ENCODE measurements at regions not wholly inside any gene's neighbourhood (a gene's known extent, or its start where the extent isn't known, plus 50 kb on each side); places are given as distances from the start of the nearest gene placed in this dataset.

DNA sequence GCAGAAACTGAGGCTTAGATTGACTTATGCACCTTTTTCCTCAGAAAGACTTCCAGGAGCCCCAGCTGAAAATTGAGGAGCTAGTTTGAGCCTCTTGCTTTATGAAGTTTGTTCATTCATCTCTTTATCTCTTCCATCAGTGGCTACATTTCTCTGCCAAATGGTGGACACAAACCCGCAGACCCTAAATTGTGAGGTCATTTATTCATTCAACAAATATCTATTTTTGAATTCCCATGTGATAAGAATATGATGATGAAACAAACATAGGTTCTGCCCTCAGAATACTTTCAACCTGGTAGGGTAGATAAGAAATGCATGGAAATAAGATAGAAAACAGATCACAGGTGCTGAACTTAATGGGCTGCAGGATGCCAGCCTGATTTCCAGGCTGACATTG is 309.4 kb downstream of the TNS1 start:
- DNase-seq (ENCODE audit: low read depth, low spot score), result no peak
- no peaks in the 10 kb centered on the region for H3K27me3 ChIP-seq (ENCODE audit: control insufficient read depth, insufficient read depth, low read length)
- intact Hi-C loops (cut with micrococcal nuclease; ENCODE audit: unreplicated experiment), result no loop called here
- CTCF ChIA-PET, result no interaction called here
- no peaks in the 10 kb centered on the region for H3K36me3 ChIP-seq (ENCODE audit: control insufficient read depth, insufficient read depth, low read length)
- in situ Hi-C loops (cut with HindIII; ENCODE audit: low pct_unique_long_range_greater_than_20kb, low sequenced_read_pairs), result no loop called here
- H3K4me1 ChIP-seq (ENCODE audit: control insufficient read depth, insufficient read depth, low read length), result no peaks in the 10 kb centered on the region
- TF ChIP-seq POLR2AphosphoS5 (IDR thresholded peaks at IDR 0.05; ENCODE audit: low read depth, low read length), result no peak
- TF ChIP-seq, protein P1, sequence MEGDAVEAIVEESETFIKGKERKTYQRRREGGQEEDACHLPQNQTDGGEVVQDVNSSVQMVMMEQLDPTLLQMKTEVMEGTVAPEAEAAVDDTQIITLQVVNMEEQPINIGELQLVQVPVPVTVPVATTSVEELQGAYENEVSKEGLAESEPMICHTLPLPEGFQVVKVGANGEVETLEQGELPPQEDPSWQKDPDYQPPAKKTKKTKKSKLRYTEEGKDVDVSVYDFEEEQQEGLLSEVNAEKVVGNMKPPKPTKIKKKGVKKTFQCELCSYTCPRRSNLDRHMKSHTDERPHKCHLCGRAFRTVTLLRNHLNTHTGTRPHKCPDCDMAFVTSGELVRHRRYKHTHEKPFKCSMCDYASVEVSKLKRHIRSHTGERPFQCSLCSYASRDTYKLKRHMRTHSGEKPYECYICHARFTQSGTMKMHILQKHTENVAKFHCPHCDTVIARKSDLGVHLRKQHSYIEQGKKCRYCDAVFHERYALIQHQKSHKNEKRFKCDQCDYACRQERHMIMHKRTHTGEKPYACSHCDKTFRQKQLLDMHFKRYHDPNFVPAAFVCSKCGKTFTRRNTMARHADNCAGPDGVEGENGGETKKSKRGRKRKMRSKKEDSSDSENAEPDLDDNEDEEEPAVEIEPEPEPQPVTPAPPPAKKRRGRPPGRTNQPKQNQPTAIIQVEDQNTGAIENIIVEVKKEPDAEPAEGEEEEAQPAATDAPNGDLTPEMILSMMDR (IDR thresholded peaks at IDR 0.05), result no peak
- TF ChIP-seq, protein P2, sequence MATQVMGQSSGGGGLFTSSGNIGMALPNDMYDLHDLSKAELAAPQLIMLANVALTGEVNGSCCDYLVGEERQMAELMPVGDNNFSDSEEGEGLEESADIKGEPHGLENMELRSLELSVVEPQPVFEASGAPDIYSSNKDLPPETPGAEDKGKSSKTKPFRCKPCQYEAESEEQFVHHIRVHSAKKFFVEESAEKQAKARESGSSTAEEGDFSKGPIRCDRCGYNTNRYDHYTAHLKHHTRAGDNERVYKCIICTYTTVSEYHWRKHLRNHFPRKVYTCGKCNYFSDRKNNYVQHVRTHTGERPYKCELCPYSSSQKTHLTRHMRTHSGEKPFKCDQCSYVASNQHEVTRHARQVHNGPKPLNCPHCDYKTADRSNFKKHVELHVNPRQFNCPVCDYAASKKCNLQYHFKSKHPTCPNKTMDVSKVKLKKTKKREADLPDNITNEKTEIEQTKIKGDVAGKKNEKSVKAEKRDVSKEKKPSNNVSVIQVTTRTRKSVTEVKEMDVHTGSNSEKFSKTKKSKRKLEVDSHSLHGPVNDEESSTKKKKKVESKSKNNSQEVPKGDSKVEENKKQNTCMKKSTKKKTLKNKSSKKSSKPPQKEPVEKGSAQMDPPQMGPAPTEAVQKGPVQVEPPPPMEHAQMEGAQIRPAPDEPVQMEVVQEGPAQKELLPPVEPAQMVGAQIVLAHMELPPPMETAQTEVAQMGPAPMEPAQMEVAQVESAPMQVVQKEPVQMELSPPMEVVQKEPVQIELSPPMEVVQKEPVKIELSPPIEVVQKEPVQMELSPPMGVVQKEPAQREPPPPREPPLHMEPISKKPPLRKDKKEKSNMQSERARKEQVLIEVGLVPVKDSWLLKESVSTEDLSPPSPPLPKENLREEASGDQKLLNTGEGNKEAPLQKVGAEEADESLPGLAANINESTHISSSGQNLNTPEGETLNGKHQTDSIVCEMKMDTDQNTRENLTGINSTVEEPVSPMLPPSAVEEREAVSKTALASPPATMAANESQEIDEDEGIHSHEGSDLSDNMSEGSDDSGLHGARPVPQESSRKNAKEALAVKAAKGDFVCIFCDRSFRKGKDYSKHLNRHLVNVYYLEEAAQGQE (IDR thresholded peaks at IDR 0.05; ENCODE audit: insufficient read depth in 1 of 2, low read depth in 2 of 2, low read length in 1 of 2), result no peak
- no peak for TF ChIP-seq TCF7L2 (IDR thresholded peaks at IDR 0.05; ENCODE audit: low read depth, low read length)
- TF ChIP-seq SIN3A (IDR thresholded peaks at IDR 0.05; ENCODE audit: borderline replicate concordance, insufficient read depth, low read depth, low read length), result no peak
- BruUV-seq (replicated peaks), result no TSS peak
- POLR2A ChIA-PET, result no interaction called here
- ATAC-seq, result no peak
- no peak overlapping the region for H3K4me3 ChIP-seq (ENCODE audit: low read depth in 2 of 2, low read length in 2 of 2)
- H3K9me3 ChIP-seq (ENCODE audit: control insufficient read depth, insufficient read depth, low read depth, low read length), result no peaks in the 10 kb centered on the region
- H3K27ac ChIP-seq (ENCODE audit: low read length), result no peak overlapping the region

DNA sequence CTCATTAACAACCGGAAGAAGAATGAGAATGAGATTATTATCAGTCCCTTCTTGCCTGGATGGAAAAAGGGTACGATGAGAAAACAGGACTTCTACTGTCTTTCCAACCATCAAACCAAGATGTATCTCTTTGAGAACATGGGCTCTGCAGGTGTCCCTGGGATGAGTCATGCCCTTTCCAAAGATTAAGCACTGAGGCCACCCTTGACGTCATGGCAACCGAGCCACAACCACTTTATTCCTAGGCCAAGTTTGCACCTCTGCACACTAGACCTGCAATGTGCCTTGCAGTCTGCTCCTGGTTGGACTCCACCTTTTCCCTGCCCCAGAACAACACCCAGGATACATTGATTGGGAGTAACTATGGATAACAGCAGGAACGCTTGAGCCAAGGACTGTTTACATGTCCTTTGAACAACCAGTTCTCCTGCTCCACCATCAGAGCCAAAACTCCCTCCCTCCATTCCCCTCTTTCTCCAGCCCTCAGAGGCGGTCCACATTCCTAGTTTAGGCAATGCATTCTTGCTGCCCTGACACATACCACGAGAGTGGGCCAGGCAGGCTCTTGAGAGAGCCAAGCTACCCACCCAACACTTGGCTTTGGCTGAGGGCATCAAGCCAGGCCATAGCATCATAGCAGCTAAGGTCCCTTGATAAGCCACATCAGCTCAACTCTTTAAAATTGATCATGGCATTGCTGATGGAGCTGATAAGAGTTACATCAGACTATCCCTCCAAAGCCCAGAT is 310.7 kb downstream of the TNS1 start:
- intact Hi-C loops (cut with micrococcal nuclease; ENCODE audit: unreplicated experiment), result no loop called here
- CTCF ChIA-PET, result no interaction called here
- Histone ChIP-seq H3K36me3 (ENCODE audit: control insufficient read depth, insufficient read depth, low read length) (no peaks in the 10 kb centered on the region), H3K9me3 (ENCODE audit: control insufficient read depth, insufficient read depth, low read depth, low read length) (no peaks in the 10 kb centered on the region), H3K4me1 (ENCODE audit: control insufficient read depth, insufficient read depth, low read length) (no peaks in the 10 kb centered on the region), H3K4me3 (ENCODE audit: low read depth in 2 of 2, low read length in 2 of 2) (no peak overlapping the region), H3K27me3 (ENCODE audit: control insufficient read depth, insufficient read depth, low read length) (no peaks in the 10 kb centered on the region), H3K27ac (ENCODE audit: low read length) (no peak overlapping the region)
- DNase-seq (ENCODE audit: low read depth, low spot score), result no peak
- TF ChIP-seq, protein P1 (IDR thresholded peaks at IDR 0.05), result no peak
- BruUV-seq (replicated peaks), result no TSS peak
- in situ Hi-C loops (cut with HindIII; ENCODE audit: low pct_unique_long_range_greater_than_20kb, low sequenced_read_pairs), result no loop called here
- ATAC-seq, result no peak
- POLR2A ChIA-PET, result no interaction called here

Measured in Panc1 (cell line).